Activated T-helper 17 cell treated with anti-CD3 and anti-CD28 coated beads, Interleukin-2, amount 50 U/mL, for 72 hours (primary cell): ENCODE measurements at regions not wholly inside any gene's neighbourhood (a gene's known extent, or its start where the extent isn't known, plus 50 kb on each side); places are given as distances from the start of the nearest gene placed in this dataset.
A peak's percentile ranks its signal among the peaks of the same experiment; 100 is the strongest.

ENCODE experiments used
- ATAC-seq: fragments of 150-1000 bp; cut with Tn5 transposase; replicated peaks from 2 replicates; pipeline ENCODE4 v1.10.0; 2021; ENCODE audit warnings: mild to moderate bottlenecking, moderate library complexity
- H3K27ac Mint-ChIP-seq: one replicate; pipeline ENCODE4 v1.8.0; 2022; ENCODE audit warnings: mixed read lengths
- H3K27me3 Mint-ChIP-seq: one replicate; pipeline ENCODE4 v1.8.0; 2022; ENCODE audit warnings: mixed read lengths
- H3K36me3 Mint-ChIP-seq: one replicate; pipeline ENCODE4 v1.8.0; 2022; ENCODE audit warnings: low read depth, mild to moderate bottlenecking, mixed read lengths
- H3K4me1 Mint-ChIP-seq: one replicate; pipeline ENCODE4 v1.8.0; 2022; ENCODE audit warnings: mixed read lengths
- H3K4me3 Mint-ChIP-seq: one replicate; pipeline ENCODE4 v1.8.0; 2022; ENCODE audit warnings: mild to moderate bottlenecking, mixed read lengths
- H3K9me3 Mint-ChIP-seq: one replicate; pipeline ENCODE4 v1.8.0; 2022; ENCODE audit warnings: mixed read lengths

GRCh38 chr6:104574135-104574750 lies 285.5 kb downstream of the HACE1 start:
- Mint-ChIP-seq H3K9me3 (no peaks in the 10 kb centered on the region), H3K4me3 (no peak overlapping the region), H3K4me1 (no peaks in the 10 kb centered on the region), H3K36me3 (no peaks in the 10 kb centered on the region), H3K27me3 (no peaks in the 10 kb centered on the region), H3K27ac (no peak overlapping the region)
- no peak for ATAC-seq

GRCh38 chr6:104573350-104573749 lies 286.4 kb downstream of the HACE1 start:
- Mint-ChIP-seq H3K4me1 (no peaks in the 10 kb centered on the region), H3K27ac (no peak overlapping the region), H3K4me3 (no peak overlapping the region), H3K9me3 (no peaks in the 10 kb centered on the region), H3K27me3 (no peaks in the 10 kb centered on the region), H3K36me3 (no peaks in the 10 kb centered on the region)
- no peak for ATAC-seq

GRCh38 chr6:104572901-104573300 lies 286.8 kb downstream of the HACE1 start:
- Mint-ChIP-seq H3K27me3 (no peaks in the 10 kb centered on the region), H3K27ac (no peak overlapping the region), H3K4me1 (no peaks in the 10 kb centered on the region), H3K36me3 (no peaks in the 10 kb centered on the region), H3K4me3 (no peak overlapping the region), H3K9me3 (no peaks in the 10 kb centered on the region)
- no peak for ATAC-seq

- Mint-ChIP-seq H3K27ac (no peak overlapping the region), H3K9me3 (no peaks in the 10 kb centered on the region), H3K27me3 (no peaks in the 10 kb centered on the region), H3K36me3 (no peaks in the 10 kb centered on the region), H3K4me1 (no peaks in the 10 kb centered on the region), H3K4me3 (no peak overlapping the region)
- peak; percentile 29 for ATAC-seq
These were observed 293.3 kb downstream of the HACE1 start for GRCh38 chr6:104566411-104566810.

GRCh38 chr6:104563306-104563705 lies 296.4 kb downstream of the HACE1 start:
- no peaks in the 10 kb centered on the region for H3K9me3 Mint-ChIP-seq
- H3K27ac Mint-ChIP-seq, result no peak overlapping the region
- H3K36me3 Mint-ChIP-seq, result no peaks in the 10 kb centered on the region

GRCh38 chr6:104559435-104560202 lies 300.1 kb downstream of the HACE1 start:
- no peaks in the 10 kb centered on the region for H3K9me3 Mint-ChIP-seq
- peaks cover 3% of the 10 kb centered on the region for H3K27me3 Mint-ChIP-seq
- H3K36me3 Mint-ChIP-seq, result no peaks in the 10 kb centered on the region
- H3K27ac Mint-ChIP-seq, result no peak overlapping the region
- no peak overlapping the region for H3K4me3 Mint-ChIP-seq
- ATAC-seq, result no peak
- H3K4me1 Mint-ChIP-seq, result no peaks in the 10 kb centered on the region

More at GRCh38 chr6:104563306-104563705, 296.4 kb downstream of the HACE1 start:
- ATAC-seq, result no peak
- H3K27me3 Mint-ChIP-seq, result peaks cover 3% of the 10 kb centered on the region
- no peaks in the 10 kb centered on the region for H3K4me1 Mint-ChIP-seq
- H3K4me3 Mint-ChIP-seq, result no peak overlapping the region

- Mint-ChIP-seq H3K4me1 (no peaks in the 10 kb centered on the region), H3K9me3 (no peaks in the 10 kb centered on the region), H3K27me3 (peaks cover 3% of the 10 kb centered on the region), H3K36me3 (no peaks in the 10 kb centered on the region), H3K27ac (no peak overlapping the region), H3K4me3 (no peak overlapping the region)
- ATAC-seq, result no peak
These were observed 301.0 kb downstream of the HACE1 start for GRCh38 chr6:104558746-104559145.

GRCh38 chr6:104548297-104548696 lies 311.4 kb downstream of the HACE1 start:
- H3K36me3 Mint-ChIP-seq, result no peaks in the 10 kb centered on the region
- H3K4me3 Mint-ChIP-seq, result no peak overlapping the region
- H3K27ac Mint-ChIP-seq, result no peak overlapping the region
- peaks cover 22% of the 10 kb centered on the region for H3K27me3 Mint-ChIP-seq
- H3K9me3 Mint-ChIP-seq, result no peaks in the 10 kb centered on the region
- no peaks in the 10 kb centered on the region for H3K4me1 Mint-ChIP-seq
- no peak for ATAC-seq

- Mint-ChIP-seq H3K4me3 (no peak overlapping the region), H3K36me3 (no peaks in the 10 kb centered on the region), H3K4me1 (no peaks in the 10 kb centered on the region), H3K9me3 (no peaks in the 10 kb centered on the region), H3K27ac (no peak overlapping the region), H3K27me3 (peaks cover 17% of the 10 kb centered on the region)
- no peak for ATAC-seq
These were observed 318.3 kb downstream of the HACE1 start for GRCh38 chr6:104541411-104541810.

GRCh38 chr6:104540743-104541142 lies 319.0 kb downstream of the HACE1 start:
- H3K4me3 Mint-ChIP-seq, result no peak overlapping the region
- H3K36me3 Mint-ChIP-seq, result no peaks in the 10 kb centered on the region
- no peak for ATAC-seq
- peaks cover 20% of the 10 kb centered on the region for H3K27me3 Mint-ChIP-seq
- no peaks in the 10 kb centered on the region for H3K9me3 Mint-ChIP-seq
- no peak overlapping the region for H3K27ac Mint-ChIP-seq
- H3K4me1 Mint-ChIP-seq, result no peaks in the 10 kb centered on the region

- H3K27me3 Mint-ChIP-seq, result peaks cover 15% of the 10 kb centered on the region
- no peak overlapping the region for H3K27ac Mint-ChIP-seq
- ATAC-seq, result no peak
- H3K4me1 Mint-ChIP-seq, result no peaks in the 10 kb centered on the region
- H3K4me3 Mint-ChIP-seq, result no peak overlapping the region
- no peaks in the 10 kb centered on the region for H3K9me3 Mint-ChIP-seq
- H3K36me3 Mint-ChIP-seq, result no peaks in the 10 kb centered on the region
These were observed 320.5 kb downstream of the HACE1 start for GRCh38 chr6:104539173-104539572.

GRCh38 chr6:104537872-104538271 lies 321.8 kb downstream of the HACE1 start:
- Mint-ChIP-seq H3K27ac (no peak overlapping the region), H3K36me3 (no peaks in the 10 kb centered on the region), H3K9me3 (no peaks in the 10 kb centered on the region), H3K4me3 (no peak overlapping the region), H3K4me1 (no peaks in the 10 kb centered on the region), H3K27me3 (peaks cover 10% of the 10 kb centered on the region)
- ATAC-seq, result no peak

- H3K4me1 Mint-ChIP-seq, result no peaks in the 10 kb centered on the region
- no peaks in the 10 kb centered on the region for H3K9me3 Mint-ChIP-seq
- peaks cover 10% of the 10 kb centered on the region for H3K27me3 Mint-ChIP-seq
- no peak overlapping the region for H3K27ac Mint-ChIP-seq
- ATAC-seq, result no peak
- no peak overlapping the region for H3K4me3 Mint-ChIP-seq
- no peaks in the 10 kb centered on the region for H3K36me3 Mint-ChIP-seq
These were observed 322.5 kb downstream of the HACE1 start for GRCh38 chr6:104537180-104537579.

- no peak for ATAC-seq
- Mint-ChIP-seq H3K9me3 (no peaks in the 10 kb centered on the region), H3K27me3 (peaks cover 12% of the 10 kb centered on the region), H3K27ac (no peak overlapping the region), H3K4me1 (no peaks in the 10 kb centered on the region), H3K4me3 (no peak overlapping the region), H3K36me3 (no peaks in the 10 kb centered on the region)
These were observed 327.3 kb downstream of the HACE1 start for GRCh38 chr6:104532462-104532861.

- no peak overlapping the region for H3K4me3 Mint-ChIP-seq
- no peak for ATAC-seq
- H3K4me1 Mint-ChIP-seq, result no peaks in the 10 kb centered on the region
- H3K27me3 Mint-ChIP-seq, result peaks cover 13% of the 10 kb centered on the region
- no peaks in the 10 kb centered on the region for H3K9me3 Mint-ChIP-seq
- no peak overlapping the region for H3K27ac Mint-ChIP-seq
- H3K36me3 Mint-ChIP-seq, result no peaks in the 10 kb centered on the region
These were observed 328.1 kb downstream of the HACE1 start for GRCh38 chr6:104531646-104532045.
